ENCODE measurements at regions not wholly inside any gene's neighbourhood (a gene's known extent, or its start where the extent isn't known, plus 50 kb on each side); places are given as distances from the start of the nearest gene placed in this dataset.

GRCh38 chr5:67310169-67310568 lies 113.6 kb upstream of the CD180 start:
- TF ChIP-seq ZNF645 (tag by site-specific recombination; IDR thresholded peaks at IDR 0.05): no peak
- TF ChIP-seq ZXDB (tag by site-specific recombination; IDR thresholded peaks at IDR 0.05): no peak
- no peak for TF ChIP-seq KLF16 (tag by site-specific recombination; IDR thresholded peaks at IDR 0.05)
- TF ChIP-seq CTCF (tag by site-specific recombination; IDR thresholded peaks at IDR 0.05): no peak
- TF ChIP-seq HOXD13 (CRISPR knock-in tag; IDR thresholded peaks at IDR 0.05; ENCODE audit: borderline replicate concordance): no peak
- no peak for TF ChIP-seq ZNF280D (tag by site-specific recombination; IDR thresholded peaks at IDR 0.05)
- no peak for TF ChIP-seq ZNF768 (tag by site-specific recombination; IDR thresholded peaks at IDR 0.05)
- no peak for TF ChIP-seq ZNF221 (tag by site-specific recombination; IDR thresholded peaks at IDR 0.05; ENCODE audit: borderline replicate concordance)
- no peak for TF ChIP-seq REST (tag by site-specific recombination; IDR thresholded peaks at IDR 0.05)

Measured in HEK293 (cell line).